Stimulated activated CD4-positive, alpha-beta T cell treated with anti-CD3 and anti-CD28 coated beads, Interleukin-4, amount 100 ng/mL, for 4 hours (primary cell): ENCODE measurements at regions not wholly inside any gene's neighbourhood (a gene's known extent, or its start where the extent isn't known, plus 50 kb on each side); places are given as distances from the start of the nearest gene placed in this dataset.

Experiments used
- DNase-seq, 2 experiments: peaks; one replicate each; pipeline ENCODE4 v3.0.0-alpha.2; 2020

GRCh38 chr17:68740555-68741447, 139.6 kb upstream of the FAM20A start:
- no peak for DNase-seq

GRCh38 chr17:68737761-68738443, 136.7 kb upstream of the FAM20A start:
- no peak for DNase-seq

- DNase-seq, result no peak
These were observed 133.8 kb upstream of the FAM20A start for GRCh38 chr17:68734931-68735330.

- no peak for DNase-seq
These were observed 133.2 kb upstream of the FAM20A start for GRCh38 chr17:68734187-68734900.

- no peak for DNase-seq
These were observed 132.3 kb upstream of the FAM20A start for GRCh38 chr17:68733241-68734176.

- no peak for DNase-seq
These were observed 131.2 kb upstream of the FAM20A start for GRCh38 chr17:68732301-68732749.

GRCh38 chr17:68731465-68731864, 130.3 kb upstream of the FAM20A start:
- no peak for DNase-seq

- DNase-seq, result no peak
These were observed 118.3 kb upstream of the FAM20A start for GRCh38 chr17:68719431-68719830.

GRCh38 chr17:68718926-68719325, 117.8 kb upstream of the FAM20A start:
- DNase-seq, result no peak

GRCh38 chr17:68718465-68718864, 117.3 kb upstream of the FAM20A start:
- DNase-seq, result no peak

GRCh38 chr17:68714676-68715075, 113.5 kb upstream of the FAM20A start:
- no peak for DNase-seq

- DNase-seq, result no peak
These were observed 110.7 kb upstream of the FAM20A start for GRCh38 chr17:68711858-68712257.

GRCh38 chr17:68710976-68711375, 109.8 kb upstream of the FAM20A start:
- DNase-seq, result no peak

- DNase-seq, result no peak
These were observed 109.0 kb upstream of the FAM20A start for GRCh38 chr17:68710035-68710780.

GRCh38 chr17:68709461-68709860, 108.3 kb upstream of the FAM20A start:
- DNase-seq, result no peak

- no peak for DNase-seq
These were observed 105.9 kb upstream of the FAM20A start for GRCh38 chr17:68707031-68707430.

GRCh38 chr17:68706356-68706920, 105.3 kb upstream of the FAM20A start:
- DNase-seq, result no peak

- DNase-seq, result no peak
These were observed 104.5 kb upstream of the FAM20A start for GRCh38 chr17:68705714-68706076.

- DNase-seq, result no peak
These were observed 103.9 kb upstream of the FAM20A start for GRCh38 chr17:68704871-68705713.

GRCh38 chr17:68701046-68701445, 99.9 kb upstream of the FAM20A start:
- DNase-seq, result no peak
